Mammary epithelial cell (primary cell): ENCODE measurements at regions not wholly inside any gene's neighbourhood (a gene's known extent, or its start where the extent isn't known, plus 50 kb on each side); places are given as distances from the start of the nearest gene placed in this dataset.

Experiments used
- CTCF ChIP-seq, 2 donors: IDR thresholded peaks in 1 of 2; conservative IDR thresholded peaks in 1 of 2; 2 replicates each; pipeline ENCODE4 v1.5.1; 2011 to 2012; ENCODE audit warnings: inconsistent platforms in 2 of 2, low read length in 2 of 2, mild to moderate bottlenecking in 2 of 2, control low read depth in 1 of 2, low read depth in 1 of 2; ENCODE audit not compliant: insufficient read depth in 1 of 2; ENCODE audit errors: extremely low read depth in 1 of 2
- EZH2 ChIP-seq: IDR thresholded peaks from 2 replicates; pipeline ENCODE4 v1.6.1; 2012; ENCODE audit warnings: low read length, inconsistent platforms, borderline replicate concordance

DNA sequence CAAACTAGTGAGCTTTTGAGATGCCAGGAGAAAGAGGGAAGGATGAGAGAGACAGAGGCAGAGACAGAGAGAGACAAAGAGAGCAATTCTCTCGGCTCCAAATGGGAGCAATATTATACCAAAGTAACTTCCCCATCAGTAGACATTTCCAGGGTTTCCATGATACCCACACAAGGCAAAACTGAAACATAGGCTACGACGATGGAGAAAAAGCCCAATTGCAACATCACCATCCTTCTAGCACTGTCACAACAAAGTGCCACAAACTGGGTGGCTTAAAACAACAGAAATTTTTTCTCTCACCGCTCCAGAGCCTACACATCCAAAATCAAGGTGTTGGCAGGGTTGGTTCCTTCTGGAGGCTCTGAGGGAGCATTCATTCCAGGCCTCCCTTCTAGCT, 81.4 kb downstream of the KCTD12 start:
- TF ChIP-seq CTCF (conservative IDR thresholded peaks at IDR 0.05 in 1 of 2, IDR thresholded peaks at IDR 0.05 in 1 of 2; ENCODE audit: extremely low read depth in 1 of 2, insufficient read depth in 1 of 2, low read depth in 1 of 2, low read length in 2 of 2) (no peak), EZH2 (no peak)
